NCI-H1092 (cell line): ENCODE measurements at regions not wholly inside any gene's neighbourhood (a gene's known extent, or its start where the extent isn't known, plus 50 kb on each side); places are given as distances from the start of the nearest gene placed in this dataset.
"Not testable (repeated sequence)": the region's sequence is repeated elsewhere in the genome, so short reads cannot be mapped to it uniquely, and the experiment has no call there.

Experiments
- DNase-seq: peaks from one replicate; lab custom pipeline; 2025; lab: John Stamatoyannopoulos, UW

DNA sequence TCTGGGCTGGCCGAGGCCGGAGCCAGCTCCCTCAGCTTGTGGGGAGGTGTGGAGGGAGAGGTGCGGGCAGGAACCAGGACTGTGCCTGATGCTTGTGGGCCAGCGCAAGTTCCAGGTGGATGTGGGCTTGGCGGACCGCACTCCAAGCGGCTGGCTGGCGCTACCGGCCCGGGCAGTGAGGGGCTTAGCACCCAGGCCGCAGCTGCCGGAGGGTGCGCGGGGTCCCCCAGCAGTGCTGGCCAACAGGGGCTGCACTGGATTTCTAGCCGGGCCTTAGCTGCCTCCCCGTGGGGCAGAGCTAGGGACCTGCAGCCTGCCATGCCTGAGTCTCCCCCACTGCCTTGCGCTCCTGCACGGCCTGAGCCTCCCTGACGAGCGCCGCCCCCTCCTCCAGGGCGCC, 242.8 kb downstream of the CCSER2 start:
- DNase-seq = no peak

DNA sequence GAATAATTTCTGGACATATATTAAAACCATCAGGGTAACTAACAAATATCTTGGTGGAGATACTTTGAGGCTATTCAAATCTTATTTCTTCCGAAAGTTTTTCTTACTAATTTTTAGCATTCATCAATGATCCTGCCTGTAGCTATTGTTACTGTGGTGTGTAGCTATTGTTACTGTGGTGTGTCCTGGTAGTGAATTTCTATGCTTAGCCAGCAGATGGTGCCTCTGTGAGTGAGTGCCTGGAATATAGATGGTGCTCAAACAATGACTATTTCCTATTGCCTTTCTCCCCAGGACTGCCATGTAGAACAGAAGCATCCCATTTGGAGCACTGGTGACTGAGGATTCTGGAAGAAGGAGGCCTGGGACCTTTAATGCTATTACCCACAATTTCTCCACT, 245.7 kb downstream of the CCSER2 start:
- peak; percentile 20 for DNase-seq

DNA sequence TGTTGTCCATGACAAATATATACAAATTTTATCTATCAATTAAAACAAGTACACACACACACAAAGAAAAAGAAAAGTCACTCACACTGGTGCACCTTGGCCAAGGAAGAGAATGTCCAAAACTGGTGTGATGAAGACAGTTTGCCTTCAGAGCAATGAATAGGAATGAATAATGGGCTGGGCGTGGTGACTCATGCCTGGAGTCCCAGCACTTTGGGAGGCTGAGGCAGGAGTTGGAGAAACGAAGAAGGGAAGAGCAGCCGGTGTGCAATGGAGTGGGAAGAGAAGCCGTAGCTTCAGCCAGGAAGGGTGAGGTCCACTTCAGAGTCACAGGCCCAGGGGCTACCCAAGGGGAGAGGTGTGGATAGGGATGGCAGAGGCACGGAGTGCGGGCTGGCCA, 253.6 kb downstream of the CCSER2 start:
- no peak for DNase-seq

DNA sequence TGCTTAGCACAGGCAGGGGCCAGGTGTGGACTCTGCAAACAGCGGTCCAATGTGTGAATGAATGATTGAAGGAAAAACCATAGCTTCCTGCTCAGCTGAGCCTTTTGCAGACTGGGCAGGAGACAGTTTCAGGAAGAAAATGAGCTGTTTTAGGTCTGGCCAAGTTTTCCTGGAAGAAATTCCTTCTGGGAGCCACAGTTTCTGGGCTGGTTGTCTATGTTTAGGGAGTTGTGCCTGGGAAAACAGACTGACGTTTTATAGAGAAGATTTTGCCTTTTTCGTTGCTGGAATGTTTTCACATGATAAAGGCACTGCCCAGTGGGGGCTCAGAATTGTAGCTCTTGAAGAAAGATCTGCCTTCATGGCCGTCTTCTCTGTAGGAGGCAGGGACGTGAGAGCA, 255.1 kb downstream of the CCSER2 start:
- DNase-seq = no peak

DNA sequence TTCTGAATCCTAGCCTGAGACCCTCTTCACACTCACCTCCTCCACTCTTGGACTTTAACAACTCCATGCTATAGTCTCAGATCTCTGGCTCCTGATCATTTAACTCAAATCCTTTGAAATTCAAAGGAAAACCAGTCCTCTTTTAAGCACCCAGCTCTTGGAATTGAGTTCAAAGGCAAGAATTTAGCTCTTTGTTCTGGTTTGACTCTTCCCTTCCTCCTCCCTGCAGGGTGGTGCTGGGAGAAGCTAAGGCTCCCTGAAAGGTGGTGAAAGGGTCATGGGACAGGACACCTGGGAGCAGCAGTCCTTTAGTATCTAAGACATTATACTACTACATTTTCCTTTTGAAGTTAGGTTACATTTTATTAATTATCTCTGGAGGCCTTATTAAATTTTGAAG, 259.4 kb downstream of the CCSER2 start:
- DNase-seq = no peak

DNA sequence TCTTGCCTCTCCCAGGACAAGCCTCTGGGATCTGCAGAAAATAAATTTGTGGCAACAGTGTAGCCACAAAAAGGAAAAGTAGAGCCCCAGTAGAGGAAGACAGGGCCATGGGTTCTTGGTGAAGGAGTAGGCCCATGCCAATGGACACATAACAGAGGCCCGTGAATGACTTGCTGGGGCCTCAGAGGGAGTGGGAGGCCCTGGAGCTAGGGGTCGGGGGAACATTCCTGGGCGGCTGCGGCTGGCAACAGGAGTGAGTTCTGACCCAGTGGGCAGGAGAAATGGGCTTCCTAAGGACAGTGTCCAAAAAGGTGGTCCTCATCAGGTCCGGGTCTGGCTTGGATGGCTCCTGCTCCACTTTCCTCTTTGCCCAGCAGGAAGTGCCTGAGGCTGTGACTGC, 260.0 kb downstream of the CCSER2 start:
- DNase-seq = no peak

DNA sequence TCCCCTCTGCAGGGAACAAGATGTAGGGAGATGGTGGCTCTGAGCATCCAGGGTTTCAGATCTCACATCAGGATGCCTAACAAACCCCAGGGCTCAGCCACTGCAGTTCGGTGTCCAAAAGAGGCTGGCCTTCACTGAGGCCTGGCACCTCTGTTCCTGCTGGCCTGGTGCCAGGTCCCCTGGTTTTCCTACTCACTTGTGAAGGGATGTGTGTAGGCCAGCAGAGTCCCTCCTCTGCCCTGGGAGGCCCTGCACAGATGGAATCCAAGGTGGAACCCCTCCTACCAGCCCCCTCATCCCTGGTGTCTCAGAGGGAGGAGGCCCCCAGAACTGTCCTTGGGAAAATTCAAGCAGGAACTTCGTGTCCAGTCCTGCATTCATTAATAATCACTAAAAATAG, 260.6 kb downstream of the CCSER2 start:
- DNase-seq = no peak

DNA sequence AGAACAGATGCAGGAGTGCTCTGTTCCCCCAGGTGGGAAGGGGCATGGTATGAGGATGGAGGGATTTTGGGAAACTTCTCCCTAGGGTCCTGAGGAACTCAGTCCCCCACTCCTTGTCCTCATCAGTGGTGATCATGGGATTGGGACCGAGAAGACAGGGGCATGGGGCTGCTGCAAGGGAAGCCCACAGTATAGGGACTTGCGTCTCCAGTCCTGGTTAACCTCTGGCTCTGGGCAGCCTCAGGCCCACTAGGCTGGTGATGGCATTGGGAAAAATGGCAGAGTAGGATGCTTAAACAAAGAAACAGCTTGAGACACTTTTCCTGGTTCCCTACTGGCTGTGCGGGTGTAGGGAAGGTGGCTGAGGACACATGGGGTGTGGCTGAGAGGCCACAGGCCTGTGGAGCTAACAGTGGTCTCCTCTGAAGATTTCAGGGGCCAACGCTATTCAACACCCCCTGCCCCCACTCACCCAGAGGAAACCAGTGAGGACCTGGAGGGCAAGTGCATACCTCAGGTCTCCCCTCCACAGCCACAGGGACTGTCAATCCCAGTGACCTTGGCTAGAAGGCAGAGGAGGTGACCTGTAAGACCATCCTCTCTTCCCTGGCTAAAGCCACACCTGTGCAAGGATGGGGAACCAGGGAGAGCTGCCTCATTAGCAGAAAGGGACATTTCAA, 261.3 kb downstream of the CCSER2 start:
- DNase-seq = no peak

DNA sequence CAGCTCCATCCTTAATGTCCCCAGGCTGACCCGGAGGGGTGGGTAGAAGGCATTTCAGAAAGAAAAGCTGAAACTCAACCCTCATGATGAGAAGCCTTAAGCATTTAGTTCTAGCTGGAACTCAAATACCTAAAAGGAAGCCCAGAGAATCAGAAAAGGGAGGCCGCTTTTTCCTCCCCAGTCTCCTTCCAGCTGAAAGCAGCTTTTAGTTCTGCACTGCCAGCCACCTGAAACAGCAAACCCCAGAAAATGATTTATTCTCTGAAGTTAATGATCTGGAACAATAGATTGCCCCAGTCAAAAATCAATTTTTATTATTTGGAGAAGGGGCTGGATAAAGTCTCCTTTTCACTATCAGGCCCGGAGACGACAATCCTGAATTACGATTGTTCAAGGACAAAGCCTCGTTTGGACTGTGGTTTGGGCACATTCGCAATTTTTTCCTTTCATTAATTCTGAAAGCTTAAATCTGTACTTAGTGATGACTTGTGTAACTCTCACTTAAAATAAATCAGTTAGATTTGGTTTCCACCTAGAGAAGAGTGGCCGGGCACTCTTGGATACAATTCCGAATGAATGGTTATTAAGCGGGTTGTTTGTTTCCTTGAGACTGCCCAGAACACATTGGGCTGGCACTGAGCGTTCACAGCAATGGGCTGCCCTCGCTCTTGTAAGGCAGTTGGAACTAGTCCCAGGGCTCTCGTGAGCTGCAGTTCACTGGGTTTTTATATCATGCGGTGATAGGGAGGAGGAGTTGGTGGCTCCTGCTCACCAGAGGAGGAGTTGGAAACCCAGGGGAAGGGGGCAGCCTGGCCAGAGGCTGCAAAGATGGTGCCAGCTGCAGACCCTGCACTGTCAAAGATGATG, 262.2 kb downstream of the CCSER2 start:
- DNase-seq = peak; percentile 90

DNA sequence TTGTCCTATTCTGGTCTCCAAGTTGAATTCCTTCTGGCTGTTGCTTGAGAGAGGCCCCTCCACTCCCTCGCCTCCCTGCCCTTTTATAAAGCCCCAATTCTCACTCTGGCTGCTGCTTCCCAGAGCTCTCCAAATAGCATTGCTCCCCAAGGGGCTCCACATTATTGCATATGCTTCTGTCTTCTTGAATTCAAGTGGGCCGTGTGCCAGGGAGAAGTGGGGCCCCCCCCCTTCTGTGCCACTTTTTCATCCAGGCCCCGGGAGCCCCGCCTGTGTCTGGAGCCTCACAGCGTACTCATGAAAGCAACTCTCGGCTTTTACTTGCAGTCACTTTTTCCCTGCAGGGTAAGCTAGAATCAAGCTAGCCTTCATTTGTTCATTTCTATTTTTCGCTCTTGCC, 265.1 kb downstream of the CCSER2 start:
- DNase-seq = no peak

DNA sequence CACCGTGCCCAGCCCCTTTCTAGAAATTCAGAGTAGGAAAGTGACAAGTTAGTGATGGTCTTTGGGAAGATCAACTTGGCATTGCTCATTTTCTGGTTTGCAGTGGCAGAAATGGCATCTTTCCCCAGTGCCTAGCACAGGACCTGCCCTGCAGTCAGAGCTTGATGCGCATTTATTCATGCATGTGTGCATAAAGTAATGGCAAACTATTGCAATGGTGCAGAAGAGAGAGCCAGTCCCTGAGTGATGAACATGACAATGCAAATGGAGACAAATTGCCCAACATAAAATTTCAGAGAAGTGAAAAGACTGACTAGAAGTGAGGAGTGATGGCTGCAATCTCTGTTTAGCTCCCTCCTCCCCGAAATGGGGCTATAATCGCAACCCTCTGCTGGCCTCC, 268.2 kb downstream of the CCSER2 start:
- no peak for DNase-seq

DNA sequence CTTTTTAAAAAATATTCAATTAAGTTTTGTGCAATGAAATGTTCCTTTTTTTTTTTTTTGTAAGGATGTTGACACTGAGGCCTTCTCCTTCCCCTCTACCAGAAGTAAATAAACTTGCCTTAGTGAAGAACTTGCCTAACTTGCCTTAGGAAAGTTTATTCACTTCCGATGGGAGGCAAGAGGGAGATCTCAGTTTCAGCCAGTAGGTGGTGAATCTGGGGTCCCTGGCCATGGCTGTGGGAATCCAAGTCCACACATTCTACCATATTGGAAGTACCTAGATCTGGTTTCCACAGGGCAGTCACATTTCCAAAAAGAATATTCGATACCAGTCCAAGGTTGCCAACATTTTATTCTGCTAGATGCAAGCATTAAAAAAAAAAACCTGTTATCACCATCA, 270.9 kb downstream of the CCSER2 start:
- no peak for DNase-seq

DNA sequence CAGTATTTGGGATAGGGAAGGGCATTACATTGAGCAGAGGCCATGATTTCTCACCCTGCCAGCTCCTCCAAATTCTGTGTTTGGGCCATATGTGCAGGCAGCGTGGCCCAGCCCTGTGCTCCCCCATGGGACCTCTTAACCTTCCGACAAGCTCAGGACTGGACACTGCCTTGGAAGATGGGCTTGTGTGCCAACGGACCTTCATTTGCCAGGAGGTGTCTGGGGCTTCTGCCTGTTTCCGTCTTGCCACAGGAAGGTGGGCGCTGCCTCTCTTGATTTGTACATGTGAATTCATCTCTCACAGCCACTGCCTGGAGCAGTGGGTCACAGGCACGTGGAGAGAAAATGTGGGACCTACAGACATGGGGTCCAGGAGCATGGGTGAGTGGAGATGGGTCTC, 272.6 kb downstream of the CCSER2 start:
- DNase-seq = no peak

DNA sequence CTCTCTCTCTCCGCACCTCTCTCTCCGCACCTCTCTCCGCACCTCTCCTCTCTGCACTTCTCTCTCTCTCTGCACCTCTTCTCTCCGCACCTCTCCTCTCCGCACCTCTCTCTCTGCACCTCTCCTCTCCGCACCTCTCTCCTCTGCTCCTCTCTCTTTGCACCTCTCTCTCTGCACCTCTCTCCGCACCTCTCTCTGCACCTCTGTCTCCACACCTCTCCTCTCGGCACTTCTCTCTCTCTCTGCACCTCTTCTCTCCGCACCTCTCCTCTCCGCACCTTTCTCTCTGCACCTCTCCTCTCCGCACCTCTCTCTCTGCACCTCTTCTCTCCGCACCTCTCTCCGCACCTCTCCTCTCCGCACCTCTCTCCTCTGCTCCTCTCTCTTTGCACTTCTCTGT, 274.2 kb downstream of the CCSER2 start:
- not testable (repeated sequence) for DNase-seq

DNA sequence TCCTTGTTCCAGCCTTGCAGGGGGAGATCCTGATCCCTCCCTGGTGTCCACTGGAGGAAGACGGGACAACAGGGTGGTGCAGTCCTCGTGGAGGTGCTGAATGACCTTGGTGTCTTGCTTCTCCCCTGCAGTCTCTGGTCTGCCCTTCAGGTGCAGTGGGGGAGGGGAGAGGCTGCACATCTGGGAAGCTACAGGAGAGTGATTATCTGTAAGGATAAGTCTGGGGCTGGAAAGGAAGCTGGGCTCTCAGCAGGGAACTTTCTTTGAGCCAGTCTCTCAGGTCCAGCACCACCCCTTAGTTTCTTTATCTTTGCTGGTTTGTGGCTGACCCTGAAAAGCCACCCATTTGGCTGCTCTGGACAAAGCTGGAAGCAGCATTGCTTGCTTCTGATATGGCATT, 275.6 kb downstream of the CCSER2 start:
- no peak for DNase-seq

DNA sequence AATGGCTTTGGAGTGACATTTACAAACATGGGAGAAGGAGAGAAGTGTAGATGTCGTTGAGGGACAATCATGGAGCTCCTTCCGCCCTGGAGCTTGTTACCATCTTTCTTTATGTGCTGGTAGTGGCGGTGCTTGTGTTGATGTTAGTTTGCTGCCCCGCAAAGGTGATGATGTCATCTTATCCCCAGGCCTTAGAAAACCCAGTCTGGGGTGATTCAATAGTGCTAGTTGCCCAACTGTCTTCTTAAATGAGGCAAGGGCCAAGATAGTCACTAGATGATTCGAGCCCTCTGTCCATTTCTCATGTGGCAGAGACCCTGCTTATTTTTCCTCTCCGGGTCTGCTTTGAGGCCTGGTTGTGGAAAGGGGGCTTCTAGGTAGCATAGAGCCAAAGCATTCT, 277.4 kb downstream of the CCSER2 start:
- DNase-seq = no peak

DNA sequence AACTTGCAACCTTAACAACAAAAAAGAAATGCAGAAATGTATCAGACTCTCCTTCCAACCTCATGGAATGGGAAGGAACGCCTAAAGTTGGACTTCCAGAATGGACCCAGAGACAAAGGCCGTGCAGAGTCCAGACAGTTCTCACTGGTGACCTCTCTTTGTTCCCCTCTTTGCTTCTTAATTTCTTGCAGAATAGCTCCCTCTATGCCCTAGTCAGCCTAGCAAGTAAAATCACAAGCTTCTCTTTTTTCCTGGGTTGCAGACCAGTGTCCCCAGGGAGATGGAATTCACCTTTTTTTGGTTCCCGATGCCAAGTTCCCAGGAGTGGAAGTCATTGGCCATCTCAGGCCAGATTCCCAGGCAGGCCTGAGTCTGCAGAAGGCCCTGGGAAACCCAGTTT, 278.0 kb downstream of the CCSER2 start:
- DNase-seq = peak; percentile 59

DNA sequence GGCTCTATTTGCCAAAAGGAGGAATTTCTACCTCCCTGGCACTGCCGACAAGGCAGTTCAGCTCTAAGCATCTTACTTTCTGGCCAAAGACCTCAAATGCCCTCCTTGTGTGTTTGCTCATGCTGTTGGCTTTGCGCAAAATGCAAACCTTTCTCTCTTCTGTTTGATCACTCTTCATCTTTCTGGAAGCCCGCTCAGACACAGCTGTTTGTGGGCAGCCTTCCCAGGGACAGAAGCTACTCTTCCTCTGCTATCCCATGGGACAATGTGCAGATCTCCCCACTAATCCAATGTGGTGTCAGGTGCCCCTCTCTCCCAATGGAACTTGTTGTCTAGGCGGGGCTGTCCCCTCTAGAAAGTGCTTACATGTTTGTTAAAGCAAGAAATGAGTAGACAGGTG, 278.7 kb downstream of the CCSER2 start:
- peak; percentile 82 for DNase-seq

DNA sequence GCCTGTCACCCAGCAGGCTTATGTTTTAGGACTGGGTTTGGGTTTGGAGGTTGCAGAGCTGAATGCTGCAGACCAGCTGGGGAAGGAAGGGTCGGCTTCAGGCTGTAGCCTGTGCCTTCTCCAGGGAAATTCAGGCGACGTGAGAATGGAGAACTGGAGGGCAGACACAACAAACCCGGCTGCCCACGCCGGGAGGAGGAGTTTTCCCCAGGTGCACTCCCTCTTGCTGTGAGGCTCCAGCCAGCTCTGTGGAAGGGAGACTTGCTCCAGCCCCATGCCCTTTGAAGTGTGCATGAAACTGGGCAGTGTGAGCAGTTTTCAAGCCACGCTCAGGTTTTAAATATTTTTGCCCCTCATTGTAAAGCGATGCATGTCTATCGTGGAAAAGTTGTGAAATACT, 279.1 kb downstream of the CCSER2 start:
- peak; percentile 52 for DNase-seq

DNA sequence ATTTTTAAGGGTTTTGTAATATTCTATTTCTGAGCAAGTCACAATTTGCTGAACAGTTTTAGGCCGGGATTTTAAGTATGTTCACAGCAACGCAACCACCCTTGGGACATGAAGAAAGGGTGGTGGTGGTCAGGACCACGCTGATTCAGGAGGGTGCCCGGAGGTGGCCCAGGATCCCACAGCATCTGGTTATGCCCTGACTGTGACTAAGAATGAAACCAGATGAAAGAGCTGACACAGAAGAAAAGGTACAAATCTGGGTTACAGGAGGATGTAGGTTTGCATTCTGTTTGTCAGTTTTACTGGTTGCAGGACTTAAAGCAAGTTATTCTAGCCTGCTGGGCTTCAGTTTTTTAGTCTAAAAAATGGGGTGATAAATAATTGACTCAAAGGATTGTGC, 279.7 kb downstream of the CCSER2 start:
- no peak for DNase-seq

DNA sequence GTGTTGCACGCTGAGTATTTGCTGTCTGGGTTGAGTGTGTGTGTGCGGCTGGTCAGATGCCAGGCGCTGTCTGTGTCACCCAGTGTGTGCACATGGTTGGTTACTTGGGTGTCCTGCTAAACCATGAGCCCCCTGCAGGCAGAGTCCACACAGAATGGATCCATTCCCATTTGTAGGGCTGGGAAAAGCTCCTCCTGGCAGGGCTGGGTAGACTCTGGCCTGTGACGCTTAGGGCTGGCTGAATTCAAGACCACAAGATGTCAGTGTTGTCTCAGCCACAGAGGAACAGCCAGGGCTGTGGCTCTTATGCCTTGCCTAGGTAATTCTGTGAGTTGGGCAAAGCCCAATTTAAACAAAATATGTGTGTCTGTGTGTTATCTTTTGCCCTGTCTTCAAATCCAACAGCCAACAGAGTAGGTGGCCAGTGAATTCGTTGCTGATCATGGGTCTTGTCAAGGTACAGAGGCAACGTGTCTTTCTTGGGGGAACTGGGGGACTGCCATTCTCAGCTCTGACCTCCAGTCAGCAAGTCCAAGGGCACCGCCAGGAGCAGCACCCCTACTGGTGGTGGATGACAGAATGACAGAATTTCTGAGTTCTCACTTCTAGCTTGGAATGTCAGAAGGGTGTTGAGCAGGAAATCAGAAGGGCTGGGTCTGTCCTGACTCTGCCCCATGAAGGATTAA, 285.1 kb downstream of the CCSER2 start:
- peak; percentile 85 for DNase-seq

DNA sequence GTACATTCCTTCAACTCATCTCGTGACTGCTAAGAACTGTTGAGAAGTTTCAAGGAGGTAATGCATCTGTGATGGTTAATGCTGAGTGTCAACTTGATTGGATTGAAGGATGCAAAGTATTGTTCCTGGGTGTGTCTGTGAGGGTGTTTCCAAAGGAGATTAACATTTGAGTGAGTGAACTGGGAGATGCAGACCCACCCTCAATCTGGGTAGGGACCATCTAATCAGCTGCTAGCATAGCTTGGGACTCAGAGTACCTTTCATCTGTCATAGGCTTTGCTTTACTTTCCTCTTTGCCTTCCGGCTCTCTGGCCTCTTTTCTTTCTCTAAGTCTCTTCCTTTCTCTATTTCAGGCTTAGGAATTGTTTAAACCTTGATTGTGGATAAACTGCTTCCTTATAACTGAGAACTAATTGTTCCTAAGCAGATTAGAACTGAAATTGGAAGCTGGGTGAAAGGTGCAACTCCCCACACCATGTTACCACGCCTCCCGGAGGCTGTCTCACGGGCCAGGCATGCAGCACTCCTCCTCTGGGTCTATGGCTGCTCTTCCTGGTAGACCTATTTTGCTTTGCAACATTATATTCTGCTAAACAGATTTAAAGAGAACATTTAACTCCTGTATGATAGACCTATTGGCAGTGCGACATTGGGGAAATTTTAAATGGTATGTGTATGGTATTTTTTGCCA, 298.2 kb downstream of the CCSER2 start:
- DNase-seq = no peak

DNA sequence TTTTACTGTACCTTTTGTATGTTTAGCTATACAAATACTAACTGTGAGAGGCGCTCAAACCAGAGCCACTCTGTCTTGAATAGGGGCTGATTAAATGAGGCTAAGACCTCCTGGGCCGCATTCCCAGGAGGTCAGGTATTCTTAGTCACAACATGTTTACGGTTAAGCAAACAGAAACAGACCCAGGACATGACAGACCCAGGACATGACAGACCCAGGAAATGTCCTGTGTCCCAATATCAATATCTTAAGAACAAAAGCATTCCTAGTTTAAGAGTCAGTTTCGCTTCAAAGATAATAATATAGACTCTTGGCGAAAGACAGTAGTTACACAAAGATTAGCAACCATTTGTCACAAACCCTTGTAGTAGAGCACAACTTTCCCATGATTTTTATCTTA, 304.5 kb downstream of the CCSER2 start:
- DNase-seq = no peak
